Left lung (tissue), 4 donors: ENCODE measurements at regions not wholly inside any gene's neighbourhood (a gene's known extent, or its start where the extent isn't known, plus 50 kb on each side); places are given as distances from the start of the nearest gene placed in this dataset.

ENCODE experiments used
- ATAC-seq: fragments of 200-7000 bp; cut with Tn5 transposase; one replicate; pipeline ENCODE4 v1.9.1; 2020; ENCODE audit warnings: moderate library complexity
- DNase-seq, 4 donors: peaks; one replicate each; pipeline ENCODE4 v3.0.0-alpha.2; 2013 to 2020
- H3K27ac ChIP-seq, 2 donors: fragments of 200-600 bp; sonication (generic) in 1 of 2; one replicate each; pipeline versions ENCODE4 v1.5.0 to v1.8.0; 2020 to 2021
- H3K27me3 ChIP-seq, 2 donors: fragments of 200-600 bp; sonication (generic) in 1 of 2; one replicate each; pipeline versions ENCODE4 v1.5.0 to v1.8.0; 2020 to 2021
- H3K36me3 ChIP-seq, 2 donors: fragments of 200-600 bp; sonication (generic) in 1 of 2; one replicate each; pipeline versions ENCODE4 v1.5.0 to v1.8.0; 2020 to 2021
- H3K4me1 ChIP-seq, 2 donors: fragments of 200-600 bp; one replicate each; pipeline ENCODE4 v1.8.0; 2021
- H3K4me3 ChIP-seq, 2 donors: fragments of 200-600 bp; sonication (generic) in 1 of 2; one replicate each; pipeline versions ENCODE4 v1.5.0 to v1.8.0; 2020 to 2021; ENCODE audit warnings: mild to moderate bottlenecking in 1 of 2
- H3K9me3 ChIP-seq, 2 donors: fragments of 200-600 bp; sonication (generic) in 1 of 2; one replicate each; pipeline versions ENCODE4 v1.5.0 to v1.8.0; 2020 to 2021
- CTCF ChIP-seq, 2 donors: fragments of 200-600 bp; sonication (generic) in 1 of 2; IDR thresholded peaks; one replicate each; pipeline versions ENCODE4 v1.5.0 to v1.8.0; 2021; ENCODE audit warnings: antibody characterized with exemption in 2 of 2
- intact Hi-C, 2 donors: fragments of 100-400 bp; cut with DNase I; formaldehyde crosslinking; loops; one replicate each; pipeline versions ENCODE4 v1.11.2 to v1.14.2; 2022
- donor health status: DM: no; HTN: yes; CAD: no.
- donor health status: DM: no; HTN: no; CAD: no.

- no peak for ATAC-seq
Observed at GRCh38 chr3:18057471-18058091, 315.1 kb upstream of the TBC1D5 start.

GRCh38 chr3:18054625-18055024, 312.2 kb upstream of the TBC1D5 start:
- intact Hi-C loops, result no loop called here
- ATAC-seq (no peak), DNase-seq (no peak)

More at GRCh38 chr3:18057471-18058091, 315.1 kb upstream of the TBC1D5 start:
- no peaks in the 10 kb centered on the region for H3K4me1 ChIP-seq
- no peaks in the 10 kb centered on the region for H3K36me3 ChIP-seq
- no peaks in the 10 kb centered on the region for H3K27me3 ChIP-seq
- no peak overlapping the region for H3K27ac ChIP-seq
- peaks cover 0 to 12% of the 10 kb centered on the region in 2 donors for H3K9me3 ChIP-seq
- TF ChIP-seq CTCF (IDR thresholded peaks at IDR 0.05), result no peak
- intact Hi-C loops, result no loop called here
- no peak for DNase-seq
- H3K4me3 ChIP-seq, result no peak overlapping the region

GRCh38 chr3:18051306-18051705, 308.9 kb upstream of the TBC1D5 start:
- Histone ChIP-seq H3K27me3 (no peaks in the 10 kb centered on the region), H3K36me3 (no peaks in the 10 kb centered on the region), H3K4me1 (no peaks in the 10 kb centered on the region), H3K4me3 (no peak overlapping the region), H3K9me3 (peaks cover 0 to 12% of the 10 kb centered on the region in 2 donors), H3K27ac (no peak overlapping the region)
- TF ChIP-seq CTCF (IDR thresholded peaks at IDR 0.05), result no peak
- intact Hi-C loops, result no loop called here
- ATAC-seq (no peak), DNase-seq (no peak)

More at GRCh38 chr3:18054625-18055024, 312.2 kb upstream of the TBC1D5 start:
- TF ChIP-seq CTCF (IDR thresholded peaks at IDR 0.05), result no peak
- Histone ChIP-seq H3K27me3 (no peaks in the 10 kb centered on the region), H3K9me3 (peaks cover 0 to 12% of the 10 kb centered on the region in 2 donors), H3K27ac (no peak overlapping the region), H3K4me3 (no peak overlapping the region), H3K36me3 (no peaks in the 10 kb centered on the region), H3K4me1 (no peaks in the 10 kb centered on the region)

- no peak overlapping the region for H3K27ac ChIP-seq
- no peak overlapping the region for H3K4me3 ChIP-seq
- no peaks in the 10 kb centered on the region for H3K27me3 ChIP-seq
- H3K9me3 ChIP-seq, result no peaks in the 10 kb centered on the region
- H3K36me3 ChIP-seq, result no peaks in the 10 kb centered on the region
- ATAC-seq (no peak), DNase-seq (no peak)
- TF ChIP-seq CTCF (IDR thresholded peaks at IDR 0.05), result no peak
- intact Hi-C loops, result no loop called here
- no peaks in the 10 kb centered on the region for H3K4me1 ChIP-seq
Observed at GRCh38 chr3:18049096-18049495, 306.7 kb upstream of the TBC1D5 start.

GRCh38 chr3:18047052-18047451, 304.6 kb upstream of the TBC1D5 start:
- Histone ChIP-seq H3K4me1 (no peaks in the 10 kb centered on the region), H3K27ac (no peak overlapping the region), H3K9me3 (no peaks in the 10 kb centered on the region), H3K36me3 (no peaks in the 10 kb centered on the region), H3K27me3 (no peaks in the 10 kb centered on the region), H3K4me3 (no peak overlapping the region)
- no peak for ATAC-seq
- intact Hi-C loops, result no loop called here
- no peak for TF ChIP-seq CTCF (IDR thresholded peaks at IDR 0.05)
- no peak for DNase-seq
